ENCODE measurements at regions not wholly inside any gene's neighbourhood (a gene's known extent, or its start where the extent isn't known, plus 50 kb on each side); places are given as distances from the start of the nearest gene placed in this dataset.
"Not testable (repeated sequence)": the region's sequence is repeated elsewhere in the genome, so short reads cannot be mapped to it uniquely, and the experiment has no call there.

DNA sequence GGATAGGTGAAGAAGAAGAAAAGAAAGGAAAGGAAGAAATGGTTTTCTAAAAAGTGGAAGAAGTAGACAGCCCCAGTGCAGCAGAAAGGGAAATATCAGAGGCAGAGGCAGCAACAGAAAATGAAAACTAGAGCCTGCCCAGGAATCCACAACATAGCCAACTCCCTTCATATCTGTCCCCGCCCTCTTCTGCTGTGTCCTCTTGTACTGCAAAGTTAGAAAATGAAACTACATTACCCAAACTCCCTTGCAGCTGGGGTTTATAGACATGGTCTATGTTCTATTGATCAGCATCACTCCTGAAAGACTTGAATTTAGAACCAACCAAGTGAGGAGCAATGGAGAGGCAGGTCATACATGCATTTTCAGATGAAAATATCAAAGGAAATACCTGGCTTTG is 200.5 kb upstream of the PHACTR1 start:
- DNase-seq (ENCODE audit: low spot score): no peak

DNA sequence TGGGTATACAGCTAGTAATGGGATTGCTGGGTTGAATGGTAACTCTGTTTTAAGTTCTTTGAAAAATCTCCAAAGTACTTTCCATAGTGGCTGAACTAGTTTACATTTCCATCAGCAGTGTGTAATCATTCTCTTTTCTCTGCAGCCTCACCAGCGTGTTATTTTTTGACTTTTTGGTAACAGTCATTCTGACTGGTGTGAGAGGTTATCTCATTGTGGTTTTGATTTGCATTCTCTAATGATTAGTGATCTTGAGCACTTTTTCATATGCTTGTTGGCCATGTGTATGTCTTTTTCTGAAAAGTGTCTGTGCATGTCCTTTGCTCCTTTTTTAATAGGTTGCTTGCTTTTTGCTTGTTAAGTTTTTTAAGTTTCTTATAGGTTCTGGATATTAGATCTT is 194.2 kb upstream of the PHACTR1 start:
- DNase-seq (ENCODE audit: low spot score): no peak

DNA sequence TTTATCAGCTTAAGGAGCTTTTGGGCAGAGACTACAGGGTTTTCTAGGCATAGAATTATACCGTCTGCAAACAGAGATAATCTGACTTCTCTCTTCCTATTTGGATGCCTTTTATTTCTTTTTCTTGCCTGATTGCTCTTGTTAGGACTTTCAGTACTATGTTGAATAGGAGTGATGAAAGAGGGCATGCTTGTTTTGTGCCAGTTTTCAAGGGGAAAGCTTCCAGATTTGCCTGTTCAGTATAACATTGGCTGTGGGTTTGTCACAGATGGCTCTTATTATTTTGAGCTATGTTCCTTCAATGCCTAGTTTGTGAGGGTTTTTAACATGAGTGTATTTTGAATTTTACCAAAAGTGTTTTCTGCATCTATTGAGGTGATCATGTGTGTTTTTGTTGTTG is 192.8 kb upstream of the PHACTR1 start:
- no peak for DNase-seq (ENCODE audit: low spot score)

DNA sequence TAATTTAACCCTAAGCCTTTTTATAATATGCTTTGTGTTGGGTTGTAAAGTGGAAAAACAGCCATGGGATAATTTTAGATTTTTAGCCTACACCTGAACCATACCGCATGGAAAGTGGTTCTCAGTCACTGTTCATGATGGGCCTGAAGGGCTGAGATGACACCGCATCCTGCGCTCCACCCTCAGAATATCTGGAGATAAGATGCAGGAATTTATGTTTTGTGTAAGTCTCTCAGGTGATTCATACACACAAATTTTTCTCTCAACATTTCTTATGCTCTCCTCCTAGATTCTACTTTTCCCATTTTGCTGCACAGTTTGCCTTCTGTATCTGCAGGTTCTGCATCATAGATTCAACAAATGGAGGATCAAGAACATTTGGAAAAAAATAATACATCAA is 191.3 kb upstream of the PHACTR1 start:
- no peak for DNase-seq (ENCODE audit: low spot score)

DNA sequence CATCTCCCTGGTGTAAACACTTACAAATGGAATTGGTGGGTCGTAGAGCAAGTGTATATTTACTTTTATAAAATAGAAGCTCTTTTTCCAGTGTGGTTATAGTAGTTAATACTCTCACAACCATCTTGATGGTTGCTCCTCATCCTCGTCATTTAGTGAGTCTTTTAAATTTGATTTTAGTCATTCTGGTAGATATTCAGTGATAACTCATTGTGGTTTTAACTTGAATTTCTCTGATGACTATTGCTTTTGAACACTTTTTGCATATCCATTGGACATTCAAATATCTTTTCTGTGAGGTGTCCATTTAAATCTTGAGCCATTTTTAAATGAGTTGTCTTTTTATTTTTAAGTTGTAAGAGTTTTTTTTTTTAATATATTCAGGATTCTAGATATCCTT is 189.2 kb upstream of the PHACTR1 start:
- DNase-seq (ENCODE audit: low spot score): no peak

DNA sequence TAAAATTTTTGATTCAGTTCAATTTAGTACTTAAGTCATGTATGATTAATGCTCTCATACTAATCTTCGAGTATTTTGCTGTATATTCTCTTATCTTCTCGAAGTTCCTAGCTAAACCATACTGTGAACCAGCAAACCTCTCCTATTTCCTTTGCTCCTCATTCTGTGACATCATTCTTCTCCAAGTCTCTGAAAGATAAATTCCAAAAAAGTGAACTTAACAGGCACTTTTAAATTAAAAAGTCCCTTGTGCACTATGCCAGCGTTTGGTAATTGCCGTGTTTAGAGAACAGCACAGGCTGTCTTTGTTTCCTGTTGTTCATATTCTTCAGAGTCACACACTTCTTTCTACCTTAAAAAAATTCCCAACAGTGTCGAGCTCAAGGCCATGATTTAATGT is 188.4 kb upstream of the PHACTR1 start:
- no peak for DNase-seq (ENCODE audit: low spot score)

DNA sequence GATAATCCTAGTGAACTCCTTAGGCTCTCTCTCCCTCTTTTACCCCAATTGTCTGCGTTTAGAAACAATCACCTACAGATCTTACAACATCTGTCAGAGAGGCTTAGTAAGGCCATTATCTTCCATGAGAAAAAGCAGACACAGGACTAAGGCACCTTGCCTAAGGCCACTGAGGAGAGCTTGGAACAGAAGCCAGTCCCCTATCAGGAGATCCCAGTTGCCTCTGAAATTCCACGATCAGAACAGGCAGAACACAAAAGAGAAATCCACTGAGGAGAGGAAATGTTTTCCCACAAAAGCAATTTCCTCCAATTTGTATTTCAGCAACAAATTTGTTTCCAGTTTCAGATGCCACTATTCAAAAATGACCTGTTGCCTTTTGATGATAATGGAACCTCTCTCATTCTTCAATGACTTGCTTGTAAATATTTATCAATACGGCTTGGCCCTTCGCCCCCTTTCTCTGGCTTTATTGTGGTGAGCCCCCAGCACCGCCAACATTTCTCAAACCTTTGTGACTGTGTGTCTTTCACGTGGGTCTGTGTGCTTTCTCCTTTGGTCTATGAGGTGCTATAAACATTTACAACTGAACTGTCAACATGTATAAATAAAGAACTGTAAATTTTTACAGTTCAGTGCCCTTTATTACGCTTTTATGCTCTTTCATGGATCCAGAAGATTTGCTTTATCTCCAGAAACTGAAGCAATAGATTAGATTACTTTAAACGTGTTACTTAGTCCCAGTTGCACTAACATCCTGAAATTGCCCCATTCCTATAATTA is 187.8 kb upstream of the PHACTR1 start:
- no peak for DNase-seq (ENCODE audit: low spot score)

DNA sequence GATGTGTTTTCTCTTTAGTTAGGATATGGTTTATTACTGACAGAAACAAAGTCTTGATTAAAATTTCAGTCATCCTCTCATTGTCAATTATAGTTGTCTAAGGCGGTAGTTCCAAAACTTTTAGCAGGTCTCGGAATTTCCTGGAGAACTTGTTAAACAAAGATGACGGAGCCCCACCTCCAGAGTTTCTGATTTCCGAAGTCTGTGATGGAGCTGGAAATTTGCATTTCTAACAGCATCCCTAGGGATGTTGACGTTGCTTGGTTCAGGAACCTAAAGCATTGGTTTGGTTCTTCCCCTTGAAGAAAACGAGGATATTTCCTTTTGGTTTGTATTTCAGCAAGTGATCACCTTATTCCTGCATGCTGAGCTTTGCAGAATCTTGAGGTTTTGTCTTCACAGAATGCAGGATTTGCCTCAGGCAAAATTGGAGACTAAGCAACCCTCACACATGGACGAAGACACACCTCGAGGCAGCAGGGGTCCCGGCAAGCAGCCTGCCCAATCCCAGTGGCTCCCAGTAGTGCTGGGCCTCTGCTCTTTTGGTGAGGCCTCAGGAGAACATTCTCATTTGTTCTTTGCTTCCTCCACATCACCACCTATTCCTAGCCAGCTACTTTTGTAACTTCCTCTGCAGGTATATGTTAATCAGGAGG is 187.1 kb upstream of the PHACTR1 start:
- no peak for DNase-seq (ENCODE audit: low spot score)

DNA sequence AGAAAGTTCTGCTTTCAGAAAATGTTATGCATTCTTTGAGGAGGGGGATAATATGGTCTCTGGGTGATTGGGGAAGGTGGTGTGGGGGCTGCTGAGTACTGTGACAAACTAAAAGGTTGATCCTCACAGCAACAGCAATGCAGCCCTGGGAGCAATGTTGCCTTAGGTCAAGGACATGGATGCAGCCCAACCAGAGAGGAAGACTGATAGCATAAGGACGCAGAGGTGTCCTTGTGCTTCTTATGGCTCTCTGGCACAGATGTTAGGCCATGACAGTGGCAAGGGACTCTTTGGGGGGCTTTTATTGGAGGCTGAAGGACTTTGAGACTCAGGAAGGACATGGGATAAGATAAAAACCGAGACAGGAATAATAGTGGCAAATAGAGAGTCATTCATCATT is 186.2 kb upstream of the PHACTR1 start:
- DNase-seq (ENCODE audit: low spot score): no peak

DNA sequence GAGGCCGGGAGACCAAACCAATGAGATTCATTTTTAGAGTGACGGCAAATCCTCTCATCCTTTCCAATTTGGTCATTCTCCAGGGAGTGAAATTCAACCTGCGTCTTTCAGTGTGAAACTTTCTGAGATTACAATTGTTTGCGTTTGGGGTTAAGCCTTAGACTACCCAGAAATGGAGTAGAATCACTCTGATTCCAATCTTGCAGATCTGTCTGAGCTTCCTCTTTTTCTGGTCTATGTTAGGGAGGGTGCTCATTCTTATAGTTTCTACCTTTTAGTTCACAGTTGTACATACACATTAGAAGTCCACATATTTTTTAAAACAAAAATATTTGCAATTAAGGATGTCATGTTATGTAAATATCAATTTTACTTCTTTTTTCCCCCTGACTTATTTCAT is 183.0 kb upstream of the PHACTR1 start:
- no peak for DNase-seq (ENCODE audit: low spot score)

DNA sequence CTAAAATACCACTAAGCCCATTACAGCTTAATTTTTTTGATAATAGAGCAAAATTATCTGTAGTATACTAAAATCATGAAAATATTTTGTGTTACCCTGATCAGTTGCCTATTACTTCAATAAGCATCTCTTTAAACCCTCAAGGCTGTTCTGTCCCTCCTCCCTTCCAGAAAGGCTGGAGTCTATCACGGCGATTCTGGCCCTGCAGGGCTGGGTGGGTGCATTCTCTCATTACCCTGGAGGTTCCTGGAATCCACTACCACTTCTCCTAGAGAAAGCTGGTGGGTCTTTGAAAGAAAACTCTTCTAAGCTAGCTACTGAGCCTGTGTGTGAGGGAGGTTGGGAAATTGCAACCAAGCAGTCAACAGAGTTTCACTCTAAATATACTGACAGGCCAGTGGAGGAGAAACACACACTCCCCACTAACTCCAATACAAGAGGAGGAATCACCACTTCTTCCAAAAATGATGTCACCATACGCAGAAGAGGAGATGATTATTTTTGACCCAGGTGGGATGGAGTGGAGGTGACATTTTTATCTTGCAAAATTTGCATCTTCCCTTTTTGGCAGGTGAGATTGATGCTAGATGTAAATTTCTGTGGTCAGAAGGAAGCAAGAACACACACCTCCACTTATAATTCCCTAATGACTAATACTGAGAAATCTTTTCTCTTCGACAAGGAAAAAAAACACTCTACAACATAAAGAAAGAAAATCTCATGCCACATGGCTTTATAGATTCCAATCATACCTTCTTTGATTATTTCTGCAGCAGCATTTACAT is 182.3 kb upstream of the PHACTR1 start:
- no peak for DNase-seq (ENCODE audit: low spot score)

DNA sequence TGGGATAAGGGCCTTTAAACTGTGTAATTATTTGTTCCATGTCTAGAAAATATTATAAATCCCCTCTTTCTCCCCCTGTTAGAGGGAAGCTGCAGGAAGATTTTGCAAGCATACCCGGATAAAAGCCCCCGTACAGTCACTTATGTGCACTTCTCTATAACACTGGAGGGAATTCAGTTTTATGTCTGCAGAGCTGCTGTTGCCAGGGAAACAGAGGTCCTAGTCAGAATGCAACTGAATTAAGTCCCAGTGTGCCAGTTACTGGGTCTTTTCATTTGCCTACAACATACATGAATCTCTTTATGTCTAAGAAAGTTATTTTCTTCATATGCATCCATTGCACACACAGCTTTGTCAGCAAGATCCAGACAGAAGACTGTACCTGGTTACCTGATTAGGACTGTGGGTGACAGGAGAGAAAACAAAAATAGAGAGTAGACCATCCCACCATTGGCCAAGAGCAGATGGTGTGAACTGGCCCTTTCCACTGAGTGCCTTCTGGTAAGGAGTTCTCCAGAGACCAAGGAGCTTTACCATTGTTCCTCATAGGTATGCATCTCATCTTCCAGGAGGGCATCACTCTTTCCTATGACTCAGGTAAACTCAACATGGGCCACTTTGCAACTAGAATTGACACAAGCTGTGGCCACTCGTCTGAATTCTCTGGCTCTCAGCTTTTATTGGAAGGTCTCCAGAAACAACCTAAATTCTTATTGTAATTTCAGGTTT is 180.8 kb upstream of the PHACTR1 start:
- no peak for DNase-seq (ENCODE audit: low spot score)

DNA sequence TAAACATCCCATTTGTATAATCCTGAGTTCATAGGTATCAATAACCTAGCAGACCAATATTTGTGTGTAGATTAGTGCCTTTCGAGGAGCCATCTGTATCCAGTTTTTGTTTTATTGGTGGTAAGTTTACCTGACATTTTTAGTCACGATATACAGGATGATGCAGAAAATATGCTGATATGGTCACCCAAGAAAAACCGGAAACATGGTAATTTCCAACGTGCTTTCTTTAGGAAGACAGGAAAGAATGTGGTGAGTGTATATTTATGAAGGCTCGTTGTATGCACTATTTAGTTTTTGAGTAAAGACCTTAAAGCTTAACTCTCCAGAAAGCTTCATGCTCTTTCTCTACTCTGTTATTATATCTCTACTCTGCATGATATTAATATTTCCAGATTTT is 180.2 kb upstream of the PHACTR1 start:
- no peak for DNase-seq (ENCODE audit: low spot score)

DNA sequence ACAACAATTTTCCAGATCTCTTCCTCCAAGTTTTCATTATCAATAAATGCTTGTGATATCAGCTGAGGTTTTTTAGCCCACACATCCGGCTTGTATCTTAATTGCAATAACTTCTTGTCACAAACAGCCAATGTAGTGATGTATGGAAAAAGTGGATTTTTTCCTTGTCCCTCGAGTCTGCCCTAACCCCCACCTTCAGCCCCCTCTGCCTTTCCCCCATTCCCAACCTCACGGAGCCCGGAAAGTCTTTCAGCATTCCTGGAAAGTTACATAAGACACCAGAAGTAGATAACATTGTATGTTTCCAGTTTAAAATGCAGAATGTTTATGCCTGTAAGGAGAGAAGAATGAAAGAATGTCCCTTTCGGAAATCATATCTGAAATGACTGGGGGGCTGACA is 179.2 kb upstream of the PHACTR1 start:
- DNase-seq (ENCODE audit: low spot score): no peak

DNA sequence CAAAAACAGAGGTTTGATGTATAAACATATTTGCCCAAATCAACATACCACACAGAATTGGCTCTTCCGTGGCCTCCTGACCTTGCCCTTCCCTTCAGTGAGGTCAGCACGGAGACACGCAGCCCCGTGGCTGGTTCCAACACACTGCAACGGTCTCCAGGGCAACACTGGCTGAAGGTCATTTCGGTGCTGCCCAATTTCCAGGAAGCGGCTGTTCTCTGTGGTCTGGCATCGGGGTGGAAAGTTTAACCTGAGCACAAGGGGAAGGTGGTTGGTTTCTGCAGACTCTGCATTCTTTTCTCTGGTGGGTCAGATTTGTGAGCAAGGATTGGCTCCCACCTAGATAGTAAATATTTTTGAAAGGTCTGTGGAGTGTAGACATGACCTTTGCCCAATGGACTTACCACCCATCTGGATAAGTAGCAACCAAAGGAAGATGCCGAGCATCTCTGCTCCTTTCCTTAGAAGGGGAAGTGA is 177.6 kb upstream of the PHACTR1 start:
- no peak for DNase-seq (ENCODE audit: low spot score)

DNA sequence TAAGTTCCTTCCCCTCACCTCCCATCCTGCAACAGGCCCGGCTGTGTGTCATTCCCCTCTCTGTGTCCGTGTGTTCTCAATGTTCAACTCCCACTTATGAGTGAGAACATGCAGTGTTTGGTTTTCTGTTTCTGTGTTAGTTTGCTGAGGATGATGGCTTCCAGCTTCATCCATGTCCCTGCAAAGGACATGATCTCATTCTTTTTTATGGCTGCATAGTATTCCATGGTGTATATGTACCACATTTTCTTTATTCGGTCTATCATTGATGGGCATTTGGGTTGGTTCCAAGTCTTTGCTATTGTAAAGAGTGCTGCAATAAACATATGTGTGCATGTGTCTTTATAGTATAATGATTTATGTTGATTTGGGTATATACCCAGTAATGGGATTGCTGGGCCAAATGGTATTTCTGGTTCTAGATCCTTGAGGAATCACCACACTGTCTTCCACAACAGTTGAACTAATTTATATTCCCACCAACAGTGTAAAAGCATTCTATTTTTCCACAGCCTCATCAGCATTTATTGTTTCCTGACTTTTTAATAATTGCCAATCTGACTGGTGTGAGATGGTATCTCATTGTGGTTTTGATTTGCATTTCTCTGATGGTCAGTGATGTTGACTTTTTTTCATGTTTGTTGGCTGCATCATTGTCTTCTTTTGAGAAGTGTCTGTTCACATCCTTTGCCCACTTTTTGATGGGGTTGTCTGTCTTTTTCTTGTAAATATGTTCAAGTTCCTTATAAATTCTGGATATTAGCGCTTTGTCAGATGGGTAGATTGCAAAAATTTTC is 174.1 kb upstream of the PHACTR1 start:
- DNase-seq (ENCODE audit: low spot score): not testable (repeated sequence)

DNA sequence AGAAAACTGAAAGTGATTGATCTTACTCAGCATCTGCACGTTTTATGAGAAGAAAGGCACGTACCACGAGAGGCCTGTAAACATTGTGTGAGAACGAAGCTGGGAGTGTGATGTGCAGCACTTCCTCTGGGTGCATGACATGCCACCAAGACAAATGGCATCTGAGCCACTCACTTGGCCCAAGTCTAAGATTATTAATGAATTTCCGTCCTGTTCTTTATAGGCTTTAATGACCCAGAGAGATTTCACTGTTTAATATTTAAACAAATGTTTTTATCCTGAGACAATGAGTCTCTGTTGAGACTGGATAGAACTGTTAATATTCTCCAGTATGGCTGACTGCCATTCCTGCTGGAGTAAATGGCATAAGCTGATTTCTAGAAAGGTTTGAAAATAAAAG is 172.6 kb upstream of the PHACTR1 start:
- no peak for DNase-seq (ENCODE audit: low spot score)

DNA sequence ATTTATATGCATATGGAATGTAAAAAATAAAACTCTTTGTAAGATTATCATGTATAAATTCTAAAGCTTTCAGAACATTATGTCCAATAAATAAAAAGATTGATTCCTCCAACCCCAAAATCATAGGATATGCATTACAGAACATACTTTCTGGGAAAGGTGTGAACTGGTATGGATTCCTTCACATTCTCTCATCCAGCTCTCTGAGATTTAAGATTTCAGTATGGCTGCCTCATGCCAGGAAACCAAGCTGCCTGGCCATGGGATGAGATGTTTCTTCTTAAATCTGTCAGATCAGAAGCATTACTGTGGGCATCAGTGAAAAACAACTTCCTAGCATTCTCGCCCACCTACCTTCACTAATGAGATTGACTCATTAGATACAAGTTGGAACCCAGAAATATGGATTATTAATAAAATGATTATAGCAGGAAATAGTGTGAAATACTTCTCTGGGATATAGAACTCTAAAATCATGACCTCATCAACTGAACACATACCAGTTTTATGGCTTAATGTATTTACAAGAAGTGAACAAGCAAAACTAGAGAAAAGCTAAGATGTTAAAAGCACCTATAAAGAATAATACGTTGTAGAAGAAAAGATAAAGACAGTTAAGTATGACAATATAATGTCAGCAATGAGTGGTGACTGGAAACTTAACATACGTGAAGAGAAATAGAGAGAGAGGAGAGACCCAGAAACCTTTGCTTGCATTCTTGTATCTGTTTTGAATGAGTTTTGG is 171.6 kb upstream of the PHACTR1 start:
- DNase-seq (ENCODE audit: low spot score): no peak

DNA sequence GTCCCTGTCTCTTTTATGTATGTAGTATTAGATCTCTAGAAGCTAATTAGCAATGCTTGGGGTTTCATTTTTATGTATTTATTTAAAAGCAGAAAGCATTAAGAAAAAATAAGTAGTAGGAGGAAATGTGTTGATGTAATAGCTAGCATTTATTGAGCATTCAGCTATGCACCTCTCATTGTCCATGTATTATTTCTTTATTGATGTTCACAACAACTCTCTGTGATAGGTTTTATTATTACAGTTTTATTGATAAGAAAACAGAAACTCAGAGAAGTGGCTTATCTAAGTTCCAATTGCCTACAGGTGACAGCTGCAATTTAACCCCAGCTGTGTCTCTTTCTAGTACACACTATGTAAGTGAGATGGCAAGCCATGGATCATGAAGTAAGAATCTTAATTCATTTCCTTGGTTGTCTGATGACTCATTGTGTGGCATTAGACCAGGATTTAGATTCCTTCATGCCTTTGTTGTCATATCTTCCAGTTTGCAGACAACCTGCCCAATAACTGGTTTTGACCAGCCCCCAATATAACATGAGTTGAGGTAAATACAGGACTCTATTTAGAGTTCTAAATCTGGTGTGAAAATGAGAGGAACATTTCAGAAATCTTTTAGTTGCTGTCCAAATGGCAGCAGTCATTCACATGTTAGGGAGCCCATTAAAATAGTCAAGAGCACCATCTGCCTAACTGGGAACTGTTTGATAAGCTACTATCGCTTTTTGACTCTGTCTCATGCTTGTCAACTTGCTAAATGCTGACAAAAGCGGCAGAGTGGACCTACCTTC is 170.8 kb upstream of the PHACTR1 start:
- no peak for DNase-seq (ENCODE audit: low spot score)

DNA sequence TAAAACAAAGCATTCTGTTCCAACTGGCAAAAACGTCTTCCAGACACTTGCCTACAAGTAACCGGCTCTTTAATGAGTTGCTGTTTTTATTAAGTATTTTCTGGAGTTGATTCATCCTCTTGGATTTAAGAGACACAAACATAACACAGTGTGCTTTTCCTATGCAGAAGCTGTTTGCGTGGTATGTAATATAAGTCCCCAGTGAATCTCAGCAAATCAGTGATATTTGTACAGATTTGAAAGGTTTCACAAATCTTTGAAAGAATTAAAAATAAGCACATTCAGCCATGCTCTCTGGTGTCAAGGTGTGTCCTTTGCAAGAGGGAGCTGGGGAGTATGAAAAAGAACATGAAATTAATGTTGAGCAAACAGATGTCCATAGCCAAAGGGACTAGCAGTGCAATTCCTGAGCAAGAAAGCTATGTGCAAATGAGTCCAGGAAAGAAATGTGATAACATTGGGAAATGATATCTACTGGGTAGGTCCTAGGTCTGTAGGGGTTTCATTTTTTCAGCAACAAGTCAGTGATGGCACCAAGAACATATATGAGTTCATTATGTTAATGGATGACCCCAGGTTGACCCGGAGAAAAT is 170.1 kb upstream of the PHACTR1 start:
- no peak for DNase-seq (ENCODE audit: low spot score)
